ENCODE measurements at regions not wholly inside any gene's neighbourhood (a gene's known extent, or its start where the extent isn't known, plus 50 kb on each side); places are given as distances from the start of the nearest gene placed in this dataset.

- Histone ChIP-seq H3K36me3 (ENCODE audit: low read depth, missing control alignments) (no peaks in the 10 kb centered on the region), H3K9me3 (no peaks in the 10 kb centered on the region), H3K27ac (no peak overlapping the region), H3K4me3 (no peak overlapping the region), H3K4me1 (peaks cover 9% of the 10 kb centered on the region), H3K27me3 (no peaks in the 10 kb centered on the region)
- TF ChIP-seq POLR2A (IDR thresholded peaks at IDR 0.05) (no peak), CTCF (IDR thresholded peaks at IDR 0.05) (no peak)
- intact Hi-C loops (cut with DNase I; ENCODE audit: low total_unique reads), result no loop called here
- DNase-seq, result no peak
- WGBS, 2 donors, result 80 to 94% methylated on average over 5 of the region's 5 CpGs
Observed at GRCh38 chr9:89793124-89793495, 188.3 kb downstream of the GADD45G start.

DNA sequence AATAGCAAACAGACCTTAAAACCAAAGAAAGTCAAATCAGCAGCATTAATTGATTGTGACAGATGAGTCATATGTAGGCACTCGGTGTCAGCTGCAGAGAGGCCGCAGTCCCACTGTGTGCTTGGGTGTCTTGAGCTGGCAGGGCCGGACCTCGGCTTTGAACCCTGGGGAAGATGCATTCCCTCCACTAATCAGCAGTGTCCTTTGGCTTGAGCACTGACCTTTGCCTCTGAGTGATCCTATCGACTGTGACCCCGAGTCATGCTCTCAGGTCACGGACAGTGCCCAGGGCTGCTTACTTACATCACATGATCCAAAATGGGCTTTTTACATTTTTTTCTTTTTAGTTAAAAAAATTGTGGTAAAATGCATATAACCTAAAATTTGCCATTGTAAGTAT lies 188.7 kb downstream of the GADD45G start:
- H3K4me3 ChIP-seq, result no peak overlapping the region
- intact Hi-C loops (cut with DNase I; ENCODE audit: low total_unique reads), result no loop called here
- TF ChIP-seq POLR2A (IDR thresholded peaks at IDR 0.05), result no peak
- no peak for TF ChIP-seq CTCF (IDR thresholded peaks at IDR 0.05)

GRCh38 chr9:89794918-89795317 lies 190.1 kb downstream of the GADD45G start:
- Histone ChIP-seq H3K36me3 (ENCODE audit: low read depth, missing control alignments) (no peaks in the 10 kb centered on the region), H3K27me3 (no peaks in the 10 kb centered on the region), H3K4me3 (no peak overlapping the region), H3K4me1 (peaks cover 9% of the 10 kb centered on the region), H3K9me3 (no peaks in the 10 kb centered on the region), H3K27ac (no peak overlapping the region)
- WGBS, 2 donors, result 61 to 78% methylated on average over 4 to 10 of the region's 10 CpGs
- peak; percentile 75 for DNase-seq
- TF ChIP-seq CTCF (IDR thresholded peaks at IDR 0.05), result no peak
- no peak for TF ChIP-seq POLR2A (IDR thresholded peaks at IDR 0.05)
- intact Hi-C loops (cut with DNase I; ENCODE audit: low total_unique reads), result no loop called here

More for the DNA sequence above, 188.7 kb downstream of the GADD45G start:
- no peak overlapping the region for H3K27ac ChIP-seq
- H3K27me3 ChIP-seq, result no peaks in the 10 kb centered on the region
- peaks cover 9% of the 10 kb centered on the region for H3K4me1 ChIP-seq
- H3K36me3 ChIP-seq (ENCODE audit: low read depth, missing control alignments), result no peaks in the 10 kb centered on the region
- 91 to 93% methylated on average over 7 of the region's 7 CpGs for whole genome bisulfite sequencing, 2 donors
- no peaks in the 10 kb centered on the region for H3K9me3 ChIP-seq
- DNase-seq, result no peak

- TF ChIP-seq CTCF (IDR thresholded peaks at IDR 0.05) (no peak), POLR2A (IDR thresholded peaks at IDR 0.05) (no peak)
- DNase-seq, result no peak
- Histone ChIP-seq H3K36me3 (ENCODE audit: low read depth, missing control alignments) (no peaks in the 10 kb centered on the region), H3K27ac (no peak overlapping the region), H3K9me3 (no peaks in the 10 kb centered on the region), H3K4me1 (peaks cover 9% of the 10 kb centered on the region), H3K27me3 (no peaks in the 10 kb centered on the region), H3K4me3 (no peak overlapping the region)
- WGBS, 2 donors, result 85 to 86% methylated on average over 8 to 10 of the region's 10 CpGs
- intact Hi-C loops (cut with DNase I; ENCODE audit: low total_unique reads), result no loop called here
Observed at GRCh38 chr9:89795538-89796195, 190.9 kb downstream of the GADD45G start.

- Histone ChIP-seq H3K4me1 (peaks cover 11% of the 10 kb centered on the region), H3K27ac (no peak overlapping the region), H3K4me3 (no peak overlapping the region), H3K9me3 (no peaks in the 10 kb centered on the region), H3K36me3 (ENCODE audit: low read depth, missing control alignments) (no peaks in the 10 kb centered on the region), H3K27me3 (no peaks in the 10 kb centered on the region)
- WGBS, 2 donors, result 94 to 99% methylated on average over 5 to 6 of the region's 6 CpGs
- intact Hi-C loops (cut with DNase I; ENCODE audit: low total_unique reads), result no loop called here
- no peak for DNase-seq
- TF ChIP-seq CTCF (IDR thresholded peaks at IDR 0.05) (no peak), POLR2A (IDR thresholded peaks at IDR 0.05) (no peak)
Observed at GRCh38 chr9:89796606-89797005, 191.8 kb downstream of the GADD45G start.

All from testis (tissue), 2 donors.